Immature natural killer cell (primary cell): ENCODE measurements at regions not wholly inside any gene's neighbourhood (a gene's known extent, or its start where the extent isn't known, plus 50 kb on each side); places are given as distances from the start of the nearest gene placed in this dataset.
"Not testable (repeated sequence)": the region's sequence is repeated elsewhere in the genome, so short reads cannot be mapped to it uniquely, and the experiment has no call there.

ENCODE experiments used
- DNase-seq, 3 donors: peaks; one replicate each; pipeline ENCODE4 v3.0.0; 2022; ENCODE audit warnings: mixed read lengths in 1 of 3
- H3K27ac Mint-ChIP-seq, 6 donors: one replicate each; pipeline ENCODE4 v1.8.0; 2020; ENCODE audit warnings: mixed read lengths in 6 of 6, mild to moderate bottlenecking in 5 of 6, inconsistent platforms in 4 of 6, moderate library complexity in 3 of 6
- H3K27me3 Mint-ChIP-seq, 3 donors: one replicate each; pipeline ENCODE4 v1.8.0; 2020 to 2021; ENCODE audit warnings: low read depth in 3 of 3, mild to moderate bottlenecking in 3 of 3, mixed read lengths in 3 of 3, moderate library complexity in 3 of 3, inconsistent platforms in 1 of 3
- H3K36me3 Mint-ChIP-seq, 3 donors: one replicate each; pipeline ENCODE4 v1.8.0; 2020; ENCODE audit warnings: mixed read lengths in 3 of 3, inconsistent platforms in 2 of 3, mild to moderate bottlenecking in 2 of 3
- H3K4me1 Mint-ChIP-seq, 2 donors: one replicate each; pipeline ENCODE4 v1.8.0; 2020; ENCODE audit warnings: inconsistent platforms in 2 of 2, mild to moderate bottlenecking in 2 of 2, mixed read lengths in 2 of 2, moderate library complexity in 1 of 2
- H3K4me3 Mint-ChIP-seq, 5 donors: one replicate each; pipeline ENCODE4 v1.8.0; 2020; ENCODE audit warnings: mild to moderate bottlenecking in 5 of 5, mixed read lengths in 5 of 5, inconsistent platforms in 3 of 5, moderate library complexity in 3 of 5
- H3K9me3 Mint-ChIP-seq, 6 donors: one replicate each; pipeline ENCODE4 v1.8.0; 2020; ENCODE audit warnings: mild to moderate bottlenecking in 6 of 6, mixed read lengths in 6 of 6, inconsistent platforms in 4 of 6, moderate library complexity in 3 of 6

DNA sequence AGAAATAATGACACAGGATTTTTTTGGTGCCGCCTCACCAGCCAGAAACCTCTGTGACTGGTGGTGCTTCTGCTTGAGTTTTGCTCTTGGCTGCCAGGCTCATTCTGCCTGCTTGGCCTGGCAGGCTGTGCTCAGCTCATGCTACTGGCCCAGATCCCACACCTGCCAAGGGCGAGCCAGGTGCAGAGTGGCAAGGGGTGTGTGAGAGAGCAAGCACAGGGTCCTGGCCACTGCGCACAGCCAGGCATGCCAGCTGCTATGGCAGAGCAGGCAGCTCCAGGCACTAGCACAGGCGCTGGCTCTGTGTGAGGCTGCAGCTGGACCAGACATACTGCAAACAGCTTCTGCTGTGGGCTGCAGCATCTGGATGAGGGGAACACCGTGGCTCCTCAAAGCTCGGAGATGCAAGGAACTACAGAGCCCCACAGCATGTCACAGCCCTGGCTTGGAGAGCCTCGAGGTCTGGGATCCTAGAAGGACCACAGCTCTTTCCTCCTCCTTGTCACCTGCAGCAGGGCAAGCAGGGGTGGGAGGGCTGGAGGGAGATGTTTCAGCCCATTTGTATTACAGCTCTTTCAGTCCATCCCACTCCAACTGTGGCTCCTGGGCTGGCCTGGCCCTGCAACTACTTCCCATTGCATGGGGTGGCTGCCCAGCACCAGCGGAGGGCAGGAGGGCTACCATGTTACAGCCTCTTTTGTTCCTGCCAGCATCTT, 313.4 kb upstream of the SEMA3C start:
- Mint-ChIP-seq H3K4me1 (no peaks in the 10 kb centered on the region), H3K4me3 (no peak overlapping the region), H3K27me3 (peaks cover 0 to 3% (median 0%) of the 10 kb centered on the region in 3 donors), H3K27ac (no peak overlapping the region), H3K36me3 (peaks cover 0 to 6% (median 0%) of the 10 kb centered on the region in 3 donors), H3K9me3 (peaks cover 0 to 15% (median 2%) of the 10 kb centered on the region in 6 donors)
- no peak for DNase-seq

DNA sequence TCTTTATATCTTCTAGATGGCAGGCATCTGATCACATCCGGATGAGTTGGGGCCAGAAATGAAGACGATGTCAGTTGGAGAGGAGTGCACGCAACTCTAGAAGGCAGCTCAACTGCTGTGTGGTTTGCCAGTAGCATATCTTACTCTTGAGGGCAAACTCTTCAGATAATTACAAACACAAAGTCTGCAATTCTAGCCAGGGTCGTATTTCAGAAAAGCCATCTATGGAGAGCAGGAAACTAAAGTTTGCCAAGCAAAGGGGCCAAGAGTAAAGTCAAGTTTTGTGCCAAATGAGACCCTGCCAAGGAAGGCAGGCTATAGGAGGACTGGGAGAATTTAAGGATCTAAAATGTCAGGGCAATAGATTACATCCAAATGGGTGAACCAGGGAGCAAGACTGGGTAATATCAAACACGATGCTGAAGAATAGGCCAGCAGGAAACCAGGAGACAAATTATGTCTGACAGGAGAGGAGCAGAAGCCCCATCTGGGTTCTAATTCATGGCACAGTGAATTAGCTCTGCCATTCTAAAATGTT, 312.5 kb upstream of the SEMA3C start:
- H3K4me1 Mint-ChIP-seq = no peaks in the 10 kb centered on the region
- H3K27me3 Mint-ChIP-seq = peaks cover 0 to 3% (median 0%) of the 10 kb centered on the region in 3 donors

GRCh38 chr7:81226234-81226633, 307.4 kb upstream of the SEMA3C start:
- Mint-ChIP-seq H3K4me3 (no peak overlapping the region), H3K9me3 (peaks cover 5 to 37% (median 13%) of the 10 kb centered on the region in 6 donors), H3K4me1 (no peaks in the 10 kb centered on the region), H3K36me3 (peaks cover 4 to 6% (median 4%) of the 10 kb centered on the region in 3 donors), H3K27me3 (peaks cover 0 to 10% (median 3%) of the 10 kb centered on the region in 3 donors), H3K27ac (no peak overlapping the region)
- no peak for DNase-seq

More for the DNA sequence above, 312.5 kb upstream of the SEMA3C start:
- Mint-ChIP-seq H3K4me3 (no peak overlapping the region), H3K9me3 (peaks cover 0 to 15% (median 3%) of the 10 kb centered on the region in 6 donors), H3K27ac (no peak overlapping the region), H3K36me3 (peaks cover 0 to 6% (median 0%) of the 10 kb centered on the region in 3 donors)
- no peak for DNase-seq

GRCh38 chr7:81222692-81223091, 303.8 kb upstream of the SEMA3C start:
- not testable (repeated sequence) for H3K4me3 Mint-ChIP-seq, H3K4me1 Mint-ChIP-seq, H3K27me3 Mint-ChIP-seq, H3K27ac Mint-ChIP-seq, H3K36me3 Mint-ChIP-seq, DNase-seq
- H3K9me3 Mint-ChIP-seq = peaks cover 5 to 35% (median 12%) of the 10 kb centered on the region in 6 donors

DNA sequence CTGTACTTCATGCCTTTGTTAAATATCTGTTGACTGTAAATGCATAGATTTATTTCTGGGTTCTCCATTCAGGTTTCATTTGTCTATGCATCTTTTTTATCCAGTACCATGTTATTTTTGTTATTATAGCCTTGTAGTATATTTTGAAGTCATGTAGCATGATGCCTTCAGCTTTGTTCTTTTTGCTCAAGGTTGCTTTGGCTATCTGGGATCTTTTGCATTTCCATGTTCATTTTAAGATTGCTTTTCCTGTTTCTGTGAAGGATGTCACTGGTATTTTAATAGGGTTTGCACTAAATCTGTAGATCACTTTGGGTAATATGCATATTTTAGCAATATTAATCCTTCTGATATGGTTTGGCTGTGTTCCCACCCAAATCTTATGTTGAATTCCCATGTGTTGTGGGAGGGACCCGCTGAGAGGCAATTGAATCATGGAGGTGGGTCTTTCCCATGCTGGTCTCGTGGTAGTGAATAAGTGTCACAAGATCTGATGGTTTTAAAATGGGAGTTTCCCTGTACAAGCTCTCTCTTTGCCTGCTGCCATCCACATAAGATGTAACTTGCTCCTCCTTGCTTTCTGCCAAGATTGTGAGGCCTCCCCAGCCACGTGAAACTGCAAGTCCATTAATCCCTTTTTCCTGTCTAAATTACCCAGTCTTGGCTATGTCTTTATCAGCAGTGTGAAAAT, 302.8 kb upstream of the SEMA3C start:
- no peak overlapping the region for H3K4me3 Mint-ChIP-seq
- peaks cover 3 to 35% (median 13%) of the 10 kb centered on the region in 6 donors for H3K9me3 Mint-ChIP-seq
- no peak for DNase-seq
- H3K4me1 Mint-ChIP-seq = no peaks in the 10 kb centered on the region
- peaks cover 0 to 6% (median 4%) of the 10 kb centered on the region in 3 donors for H3K27me3 Mint-ChIP-seq
- H3K27ac Mint-ChIP-seq = no peak overlapping the region
- H3K36me3 Mint-ChIP-seq = peaks cover 3 to 6% (median 4%) of the 10 kb centered on the region in 3 donors

DNA sequence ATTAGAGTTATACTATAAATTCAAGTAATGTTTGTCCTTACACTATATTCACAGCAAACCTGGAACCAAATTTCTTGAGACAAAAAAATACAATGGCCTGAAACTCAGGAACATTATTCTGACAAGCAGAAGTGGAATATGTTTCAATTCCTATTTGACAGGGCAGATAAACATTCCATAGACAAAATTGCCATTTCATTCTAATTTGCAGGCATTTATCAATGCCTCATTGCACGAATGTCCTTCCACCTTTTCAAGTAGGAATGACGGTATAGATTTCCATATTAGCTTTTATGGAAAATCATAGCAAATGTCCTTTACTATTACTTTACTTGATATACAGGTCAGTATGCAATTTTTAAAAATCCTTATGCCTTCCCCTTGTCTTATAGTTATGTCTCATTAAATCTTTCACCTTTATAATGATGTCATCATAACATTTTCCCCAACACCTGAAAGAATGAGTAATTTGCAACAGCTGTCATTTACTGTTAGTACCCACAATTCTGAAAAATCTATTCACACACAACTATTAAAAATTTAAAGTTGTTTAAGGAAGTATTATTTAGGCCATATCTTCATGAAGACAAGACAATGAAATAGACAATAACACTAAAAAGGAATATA, 299.7 kb upstream of the SEMA3C start:
- peaks cover 2 to 38% (median 10%) of the 10 kb centered on the region in 6 donors for H3K9me3 Mint-ChIP-seq
- H3K27ac Mint-ChIP-seq = no peak overlapping the region
- peaks cover 0 to 2% (median 0%) of the 10 kb centered on the region in 3 donors for H3K27me3 Mint-ChIP-seq
- no peak for DNase-seq
- no peak overlapping the region for H3K4me3 Mint-ChIP-seq
- H3K36me3 Mint-ChIP-seq = no peaks in the 10 kb centered on the region
- no peaks in the 10 kb centered on the region for H3K4me1 Mint-ChIP-seq

DNA sequence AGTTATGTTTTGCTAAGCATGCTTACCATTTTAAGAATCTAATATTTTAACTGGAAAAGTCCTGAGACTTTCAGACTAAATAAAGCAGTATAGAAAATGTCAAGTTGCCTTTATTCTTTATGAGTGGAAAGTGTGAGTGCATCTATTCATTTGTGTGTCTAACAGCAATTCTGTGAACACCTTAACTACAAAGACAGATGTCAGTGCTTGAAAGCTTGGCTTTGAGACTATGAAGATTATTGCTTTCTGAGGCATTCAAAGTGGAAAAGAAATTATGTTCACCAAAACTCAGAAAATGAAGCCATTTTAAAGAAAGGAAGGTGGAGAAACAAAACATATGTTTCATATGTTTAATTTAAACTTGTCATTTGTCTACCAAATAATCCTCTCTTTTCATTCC, 294.5 kb upstream of the SEMA3C start:
- Mint-ChIP-seq H3K27ac (no peak overlapping the region), H3K4me1 (no peaks in the 10 kb centered on the region), H3K27me3 (peaks cover 0 to 2% (median 0%) of the 10 kb centered on the region in 3 donors), H3K36me3 (peaks cover 0 to 3% (median 0%) of the 10 kb centered on the region in 3 donors), H3K4me3 (no peak overlapping the region), H3K9me3 (peaks cover 1 to 43% (median 4%) of the 10 kb centered on the region in 6 donors)
- no peak for DNase-seq

- H3K27ac Mint-ChIP-seq = no peak overlapping the region
- peaks cover 0 to 3% (median 0%) of the 10 kb centered on the region in 3 donors for H3K27me3 Mint-ChIP-seq
- peaks cover 1 to 43% (median 5%) of the 10 kb centered on the region in 6 donors for H3K9me3 Mint-ChIP-seq
- no peak overlapping the region for H3K4me3 Mint-ChIP-seq
- H3K4me1 Mint-ChIP-seq = no peaks in the 10 kb centered on the region
- no peak for DNase-seq
- H3K36me3 Mint-ChIP-seq = peaks cover 0 to 3% (median 0%) of the 10 kb centered on the region in 3 donors
Observed at GRCh38 chr7:81211934-81212320, 293.1 kb upstream of the SEMA3C start.

GRCh38 chr7:81211204-81211933, 292.5 kb upstream of the SEMA3C start:
- Mint-ChIP-seq H3K4me1 (no peaks in the 10 kb centered on the region), H3K9me3 (peaks cover 2 to 48% (median 7%) of the 10 kb centered on the region in 6 donors), H3K36me3 (peaks cover 0 to 3% (median 0%) of the 10 kb centered on the region in 3 donors), H3K27me3 (peaks cover 0 to 3% (median 0%) of the 10 kb centered on the region in 3 donors), H3K27ac (no peak overlapping the region), H3K4me3 (no peak overlapping the region)
- DNase-seq = no peak

DNA sequence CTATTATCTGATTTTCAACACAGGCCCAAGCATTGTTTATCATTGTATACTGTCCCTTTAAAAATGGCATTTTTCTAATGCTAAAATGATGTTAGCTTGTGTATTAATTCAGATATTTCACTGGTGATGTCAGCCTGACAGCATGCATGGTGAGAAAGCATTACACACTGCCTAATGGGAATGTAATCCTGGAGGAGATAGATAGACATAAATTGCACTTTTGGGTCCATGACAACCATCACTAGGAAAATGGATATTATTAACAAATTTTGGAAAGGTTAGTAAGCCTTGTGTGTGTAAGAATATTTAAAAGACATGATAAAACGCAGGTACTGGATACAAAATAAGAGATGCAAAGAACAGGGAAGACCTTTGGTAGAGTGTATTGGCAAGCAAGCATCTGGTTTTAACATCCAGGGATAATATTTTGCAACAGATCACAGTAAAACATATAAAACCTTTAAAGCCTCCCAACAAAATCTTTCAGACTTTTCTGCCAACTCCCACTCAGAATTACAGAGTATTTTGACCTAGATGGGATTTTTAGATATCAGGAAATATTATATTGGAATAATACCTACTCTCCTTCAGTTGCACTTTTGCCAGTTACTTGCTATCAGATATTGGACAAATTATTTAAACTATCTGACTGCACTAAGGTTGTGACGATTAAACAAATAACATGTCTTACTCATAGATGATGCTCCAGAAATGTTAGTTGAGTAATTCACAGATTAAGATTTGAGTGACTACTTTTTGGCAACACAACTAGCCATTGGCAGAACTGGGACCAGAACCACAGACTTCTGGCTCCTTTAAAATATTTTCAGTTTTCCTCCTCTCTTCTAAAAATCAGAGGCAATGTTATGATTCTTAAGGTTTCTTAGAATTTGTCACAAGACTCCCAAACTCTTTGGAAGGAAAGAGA, 291.6 kb upstream of the SEMA3C start:
- Mint-ChIP-seq H3K36me3 (peaks cover 0 to 3% (median 0%) of the 10 kb centered on the region in 3 donors), H3K4me3 (no peak overlapping the region), H3K4me1 (no peaks in the 10 kb centered on the region), H3K27me3 (peaks cover 0 to 3% (median 0%) of the 10 kb centered on the region in 3 donors), H3K9me3 (peaks cover 4 to 49% (median 10%) of the 10 kb centered on the region in 6 donors), H3K27ac (no peak overlapping the region)
- DNase-seq = no peak

GRCh38 chr7:81209059-81209458, 290.2 kb upstream of the SEMA3C start:
- H3K4me1 Mint-ChIP-seq = no peaks in the 10 kb centered on the region
- no peak overlapping the region for H3K4me3 Mint-ChIP-seq
- peaks cover 0 to 45% (median 7%) of the 10 kb centered on the region in 6 donors for H3K9me3 Mint-ChIP-seq
- peaks cover 0 to 3% (median 0%) of the 10 kb centered on the region in 3 donors for H3K36me3 Mint-ChIP-seq
- no peak overlapping the region for H3K27ac Mint-ChIP-seq
- no peak for DNase-seq
- peaks cover 0 to 3% (median 0%) of the 10 kb centered on the region in 3 donors for H3K27me3 Mint-ChIP-seq

GRCh38 chr7:81207801-81208200, 288.9 kb upstream of the SEMA3C start:
- H3K4me3 Mint-ChIP-seq = no peak overlapping the region
- H3K27ac Mint-ChIP-seq = no peak overlapping the region
- peaks cover 0 to 3% (median 0%) of the 10 kb centered on the region in 3 donors for H3K27me3 Mint-ChIP-seq
- no peaks in the 10 kb centered on the region for H3K4me1 Mint-ChIP-seq
- peaks cover 0 to 3% (median 0%) of the 10 kb centered on the region in 3 donors for H3K36me3 Mint-ChIP-seq
- DNase-seq = no peak
- H3K9me3 Mint-ChIP-seq = peaks cover 0 to 46% (median 7%) of the 10 kb centered on the region in 6 donors
